Muscle layer of duodenum (tissue), 2 donors: ENCODE measurements at regions not wholly inside any gene's neighbourhood (a gene's known extent, or its start where the extent isn't known, plus 50 kb on each side); places are given as distances from the start of the nearest gene placed in this dataset.
"Not testable (repeated sequence)": the region's sequence is repeated elsewhere in the genome, so short reads cannot be mapped to it uniquely, and the experiment has no call there.

Experiments
- H3K27ac ChIP-seq: one replicate; pipeline ENCODE4 v1.7.0; 2013; ENCODE audit warnings: mild to moderate bottlenecking, low read length
- H3K27me3 ChIP-seq: one replicate; pipeline ENCODE4 v1.7.0; 2013; ENCODE audit warnings: low read depth, mild to moderate bottlenecking, control low read depth, low read length
- H3K36me3 ChIP-seq, 2 donors: one replicate each; pipeline ENCODE4 v1.7.0; 2013; ENCODE audit warnings: low read length in 2 of 2, control low read depth in 1 of 2, mild to moderate bottlenecking in 1 of 2; ENCODE audit not compliant: insufficient read depth in 2 of 2, control insufficient read depth in 1 of 2
- H3K4me1 ChIP-seq, 2 donors: one replicate each; pipeline ENCODE4 v1.7.0; 2013; ENCODE audit warnings: low read length in 2 of 2, mild to moderate bottlenecking in 2 of 2, control low read depth in 1 of 2, moderate library complexity in 1 of 2; ENCODE audit not compliant: insufficient read depth in 2 of 2, control insufficient read depth in 1 of 2
- H3K4me3 ChIP-seq, 2 donors: one replicate each; pipeline ENCODE4 v1.7.0; 2013; ENCODE audit warnings: low read length in 2 of 2, low read depth in 1 of 2, mild to moderate bottlenecking in 1 of 2
- H3K9me3 ChIP-seq, 2 donors: one replicate each; pipeline ENCODE4 v1.7.0; 2013; ENCODE audit warnings: low read length in 2 of 2, control low read depth in 1 of 2, mild to moderate bottlenecking in 1 of 2; ENCODE audit not compliant: control insufficient read depth in 1 of 2
- donor health status: healthy.

GRCh38 chr11:116371146-116371545 lies 401.6 kb downstream of the BUD13 start:
- no peak overlapping the region for H3K4me3 ChIP-seq
- no peak overlapping the region for H3K27ac ChIP-seq
- H3K9me3 ChIP-seq, result no peaks in the 10 kb centered on the region
- no peaks in the 10 kb centered on the region for H3K4me1 ChIP-seq
- H3K27me3 ChIP-seq, result no peaks in the 10 kb centered on the region
- H3K36me3 ChIP-seq, result no peaks in the 10 kb centered on the region

GRCh38 chr11:116368784-116369183 lies 404.0 kb downstream of the BUD13 start:
- Histone ChIP-seq H3K9me3 (no peaks in the 10 kb centered on the region), H3K36me3 (no peaks in the 10 kb centered on the region), H3K27ac (no peak overlapping the region), H3K4me1 (no peaks in the 10 kb centered on the region), H3K27me3 (no peaks in the 10 kb centered on the region), H3K4me3 (no peak overlapping the region)

- no peak overlapping the region for H3K27ac ChIP-seq
- no peak overlapping the region for H3K4me3 ChIP-seq
- no peaks in the 10 kb centered on the region for H3K27me3 ChIP-seq
- no peaks in the 10 kb centered on the region for H3K36me3 ChIP-seq
- no peaks in the 10 kb centered on the region for H3K9me3 ChIP-seq
- H3K4me1 ChIP-seq, result no peaks in the 10 kb centered on the region
Observed at GRCh38 chr11:116366980-116367645, 405.7 kb downstream of the BUD13 start.

GRCh38 chr11:116366451-116366850 lies 406.3 kb downstream of the BUD13 start:
- no peak overlapping the region for H3K27ac ChIP-seq

GRCh38 chr11:116364925-116365324 lies 407.9 kb downstream of the BUD13 start:
- not testable (repeated sequence) for H3K9me3 ChIP-seq, H3K27ac ChIP-seq, H3K4me1 ChIP-seq, H3K36me3 ChIP-seq, H3K27me3 ChIP-seq, H3K4me3 ChIP-seq

More at GRCh38 chr11:116366451-116366850, 406.3 kb downstream of the BUD13 start:
- H3K4me1 ChIP-seq, result no peaks in the 10 kb centered on the region
- H3K4me3 ChIP-seq, result no peak overlapping the region
- no peaks in the 10 kb centered on the region for H3K9me3 ChIP-seq
- H3K36me3 ChIP-seq, result no peaks in the 10 kb centered on the region
- no peaks in the 10 kb centered on the region for H3K27me3 ChIP-seq

- Histone ChIP-seq H3K4me3 (no peak overlapping the region), H3K27ac (no peak overlapping the region), H3K27me3 (no peaks in the 10 kb centered on the region), H3K9me3 (no peaks in the 10 kb centered on the region), H3K4me1 (no peaks in the 10 kb centered on the region), H3K36me3 (no peaks in the 10 kb centered on the region)
Observed at GRCh38 chr11:116364348-116364747, 408.4 kb downstream of the BUD13 start.

- no peak overlapping the region for H3K27ac ChIP-seq
- no peaks in the 10 kb centered on the region for H3K9me3 ChIP-seq
- peaks cover 4% of the 10 kb centered on the region for H3K27me3 ChIP-seq
- H3K36me3 ChIP-seq, result no peaks in the 10 kb centered on the region
- no peak overlapping the region for H3K4me3 ChIP-seq
- no peaks in the 10 kb centered on the region for H3K4me1 ChIP-seq
Observed at GRCh38 chr11:116360221-116360941, 412.4 kb downstream of the BUD13 start.

GRCh38 chr11:116357784-116358544 lies 414.8 kb downstream of the BUD13 start:
- no peaks in the 10 kb centered on the region for H3K36me3 ChIP-seq
- no peaks in the 10 kb centered on the region for H3K9me3 ChIP-seq
- no peaks in the 10 kb centered on the region for H3K4me1 ChIP-seq
- peaks cover 4% of the 10 kb centered on the region for H3K27me3 ChIP-seq
- no peak overlapping the region for H3K27ac ChIP-seq
- no peak overlapping the region for H3K4me3 ChIP-seq

GRCh38 chr11:116356451-116356850 lies 416.3 kb downstream of the BUD13 start:
- Histone ChIP-seq H3K27ac (no peak overlapping the region), H3K4me1 (no peaks in the 10 kb centered on the region), H3K4me3 (no peak overlapping the region), H3K27me3 (peaks cover 4% of the 10 kb centered on the region), H3K9me3 (no peaks in the 10 kb centered on the region), H3K36me3 (no peaks in the 10 kb centered on the region)

- Histone ChIP-seq H3K27me3 (peaks cover 4% of the 10 kb centered on the region), H3K9me3 (no peaks in the 10 kb centered on the region), H3K4me3 (no peak overlapping the region), H3K27ac (no peak overlapping the region), H3K36me3 (no peaks in the 10 kb centered on the region), H3K4me1 (no peaks in the 10 kb centered on the region)
Observed at GRCh38 chr11:116355104-116355503, 417.7 kb downstream of the BUD13 start.

- H3K4me3 ChIP-seq, result no peak overlapping the region
- H3K27ac ChIP-seq, result no peak overlapping the region
- H3K27me3 ChIP-seq, result peaks cover 4% of the 10 kb centered on the region
- no peaks in the 10 kb centered on the region for H3K36me3 ChIP-seq
- no peaks in the 10 kb centered on the region for H3K9me3 ChIP-seq
- H3K4me1 ChIP-seq, result no peaks in the 10 kb centered on the region
Observed at GRCh38 chr11:116353589-116353988, 419.2 kb downstream of the BUD13 start.
